ENCODE measurements at regions not wholly inside any gene's neighbourhood (a gene's known extent, or its start where the extent isn't known, plus 50 kb on each side); places are given as distances from the start of the nearest gene placed in this dataset.

GRCh38 chr7:115106316-115106715 lies 184.4 kb downstream of the MDFIC start:
- Histone ChIP-seq H3K36me3 (ENCODE audit: control insufficient read depth in 1 of 2, insufficient read depth in 2 of 2, low read length in 2 of 2) (no peaks in the 10 kb centered on the region), H3K9me3 (ENCODE audit: control insufficient read depth in 1 of 2, low read length in 2 of 2) (no peaks in the 10 kb centered on the region), H3K4me1 (ENCODE audit: control insufficient read depth in 1 of 2, insufficient read depth in 2 of 2, low read length in 2 of 2) (peaks cover 0 to 3% of the 10 kb centered on the region in 2 donors), H3K27me3 (ENCODE audit: low read depth, low read length) (no peaks in the 10 kb centered on the region), H3K4me3 (ENCODE audit: low read depth in 1 of 2, low read length in 2 of 2) (no peak overlapping the region), H3K27ac (ENCODE audit: low read length) (no peak overlapping the region)

GRCh38 chr7:115102738-115103137 lies 180.8 kb downstream of the MDFIC start:
- no peaks in the 10 kb centered on the region for H3K36me3 ChIP-seq (ENCODE audit: control insufficient read depth in 1 of 2, insufficient read depth in 2 of 2, low read length in 2 of 2)

DNA sequence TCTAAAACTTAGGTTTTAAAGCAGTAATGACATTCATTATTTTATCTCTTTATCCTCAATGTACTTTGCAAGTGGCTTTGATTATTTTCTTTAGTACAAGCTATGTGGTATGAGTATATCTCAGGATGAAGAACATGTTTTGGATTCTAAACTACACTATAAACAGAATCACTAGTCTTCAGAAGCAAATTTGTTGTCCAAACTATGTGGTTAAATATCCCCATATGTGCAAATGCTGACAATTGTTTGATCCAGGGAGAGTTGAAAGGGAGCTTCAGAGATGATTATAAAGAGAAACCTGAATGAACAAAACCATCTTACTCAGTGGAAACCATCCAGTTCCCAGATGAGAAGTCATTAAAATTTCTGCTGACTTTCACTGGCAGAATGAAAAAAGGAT lies 179.3 kb downstream of the MDFIC start:
- Histone ChIP-seq H3K36me3 (ENCODE audit: control insufficient read depth in 1 of 2, insufficient read depth in 2 of 2, low read length in 2 of 2) (no peaks in the 10 kb centered on the region), H3K9me3 (ENCODE audit: control insufficient read depth in 1 of 2, low read length in 2 of 2) (no peaks in the 10 kb centered on the region), H3K27ac (ENCODE audit: low read length) (no peak overlapping the region), H3K4me3 (ENCODE audit: low read depth in 1 of 2, low read length in 2 of 2) (no peak overlapping the region), H3K4me1 (ENCODE audit: control insufficient read depth in 1 of 2, insufficient read depth in 2 of 2, low read length in 2 of 2) (no peaks in the 10 kb centered on the region), H3K27me3 (ENCODE audit: low read depth, low read length) (no peaks in the 10 kb centered on the region)

More at GRCh38 chr7:115102738-115103137, 180.8 kb downstream of the MDFIC start:
- no peaks in the 10 kb centered on the region for H3K4me1 ChIP-seq (ENCODE audit: control insufficient read depth in 1 of 2, insufficient read depth in 2 of 2, low read length in 2 of 2)
- no peak overlapping the region for H3K4me3 ChIP-seq (ENCODE audit: low read depth in 1 of 2, low read length in 2 of 2)
- no peak overlapping the region for H3K27ac ChIP-seq (ENCODE audit: low read length)
- no peaks in the 10 kb centered on the region for H3K27me3 ChIP-seq (ENCODE audit: low read depth, low read length)
- H3K9me3 ChIP-seq (ENCODE audit: control insufficient read depth in 1 of 2, low read length in 2 of 2): no peaks in the 10 kb centered on the region

- Histone ChIP-seq H3K27me3 (ENCODE audit: low read depth, low read length) (no peaks in the 10 kb centered on the region), H3K4me1 (ENCODE audit: control insufficient read depth in 1 of 2, insufficient read depth in 2 of 2, low read length in 2 of 2) (no peaks in the 10 kb centered on the region), H3K9me3 (ENCODE audit: control insufficient read depth in 1 of 2, low read length in 2 of 2) (no peaks in the 10 kb centered on the region), H3K27ac (ENCODE audit: low read length) (no peak overlapping the region), H3K36me3 (ENCODE audit: control insufficient read depth in 1 of 2, insufficient read depth in 2 of 2, low read length in 2 of 2) (no peaks in the 10 kb centered on the region), H3K4me3 (ENCODE audit: low read depth in 1 of 2, low read length in 2 of 2) (no peak overlapping the region)
Measured at GRCh38 chr7:115099906-115100305, 178.0 kb downstream of the MDFIC start.

- H3K27me3 ChIP-seq (ENCODE audit: low read depth, low read length): no peaks in the 10 kb centered on the region
- H3K4me3 ChIP-seq (ENCODE audit: low read depth in 1 of 2, low read length in 2 of 2): no peak overlapping the region
- no peaks in the 10 kb centered on the region for H3K9me3 ChIP-seq (ENCODE audit: control insufficient read depth in 1 of 2, low read length in 2 of 2)
- H3K36me3 ChIP-seq (ENCODE audit: control insufficient read depth in 1 of 2, insufficient read depth in 2 of 2, low read length in 2 of 2): no peaks in the 10 kb centered on the region
- H3K27ac ChIP-seq (ENCODE audit: low read length): no peak overlapping the region
- H3K4me1 ChIP-seq (ENCODE audit: control insufficient read depth in 1 of 2, insufficient read depth in 2 of 2, low read length in 2 of 2): no peaks in the 10 kb centered on the region
Measured at GRCh38 chr7:115097175-115097671, 175.3 kb downstream of the MDFIC start.

GRCh38 chr7:115096262-115096661 lies 174.4 kb downstream of the MDFIC start:
- no peak overlapping the region for H3K4me3 ChIP-seq (ENCODE audit: low read depth in 1 of 2, low read length in 2 of 2)
- H3K27ac ChIP-seq (ENCODE audit: low read length): no peak overlapping the region
- H3K36me3 ChIP-seq (ENCODE audit: control insufficient read depth in 1 of 2, insufficient read depth in 2 of 2, low read length in 2 of 2): no peaks in the 10 kb centered on the region
- H3K4me1 ChIP-seq (ENCODE audit: control insufficient read depth in 1 of 2, insufficient read depth in 2 of 2, low read length in 2 of 2): no peaks in the 10 kb centered on the region
- no peaks in the 10 kb centered on the region for H3K9me3 ChIP-seq (ENCODE audit: control insufficient read depth in 1 of 2, low read length in 2 of 2)
- no peaks in the 10 kb centered on the region for H3K27me3 ChIP-seq (ENCODE audit: low read depth, low read length)

DNA sequence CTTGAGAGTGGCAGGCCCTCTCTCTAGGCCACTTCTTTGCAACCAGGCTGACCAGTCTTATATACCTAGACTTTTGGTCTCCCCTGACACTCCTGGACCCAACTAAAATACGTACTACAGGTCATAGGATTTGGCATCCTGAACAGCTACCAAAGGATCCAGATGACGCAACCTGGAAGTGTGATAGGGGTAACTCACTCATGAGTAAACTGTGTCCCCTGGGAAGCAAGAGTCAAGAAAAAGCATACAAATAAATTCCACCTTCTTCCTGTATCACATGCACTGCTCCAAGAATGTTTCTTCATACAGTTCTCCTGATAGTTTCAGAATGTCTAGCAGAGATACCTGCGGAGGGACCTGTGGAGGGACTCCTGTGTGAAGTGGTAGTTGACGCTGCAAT lies 172.3 kb downstream of the MDFIC start:
- Histone ChIP-seq H3K4me1 (ENCODE audit: control insufficient read depth in 1 of 2, insufficient read depth in 2 of 2, low read length in 2 of 2) (no peaks in the 10 kb centered on the region), H3K27ac (ENCODE audit: low read length) (no peak overlapping the region), H3K36me3 (ENCODE audit: control insufficient read depth in 1 of 2, insufficient read depth in 2 of 2, low read length in 2 of 2) (no peaks in the 10 kb centered on the region), H3K27me3 (ENCODE audit: low read depth, low read length) (no peaks in the 10 kb centered on the region), H3K4me3 (ENCODE audit: low read depth in 1 of 2, low read length in 2 of 2) (no peak overlapping the region), H3K9me3 (ENCODE audit: control insufficient read depth in 1 of 2, low read length in 2 of 2) (no peaks in the 10 kb centered on the region)

GRCh38 chr7:115088893-115089292 lies 167.0 kb downstream of the MDFIC start:
- Histone ChIP-seq H3K27me3 (ENCODE audit: low read depth, low read length) (no peaks in the 10 kb centered on the region), H3K4me3 (ENCODE audit: low read depth in 1 of 2, low read length in 2 of 2) (no peak overlapping the region), H3K4me1 (ENCODE audit: control insufficient read depth in 1 of 2, insufficient read depth in 2 of 2, low read length in 2 of 2) (peaks cover 0 to 5% of the 10 kb centered on the region in 2 donors), H3K9me3 (ENCODE audit: control insufficient read depth in 1 of 2, low read length in 2 of 2) (no peaks in the 10 kb centered on the region), H3K36me3 (ENCODE audit: control insufficient read depth in 1 of 2, insufficient read depth in 2 of 2, low read length in 2 of 2) (no peaks in the 10 kb centered on the region), H3K27ac (ENCODE audit: low read length) (no peak overlapping the region)

- H3K27ac ChIP-seq (ENCODE audit: low read length): no peak overlapping the region
- H3K4me1 ChIP-seq (ENCODE audit: control insufficient read depth in 1 of 2, insufficient read depth in 2 of 2, low read length in 2 of 2): peaks cover 0 to 5% of the 10 kb centered on the region in 2 donors
- H3K9me3 ChIP-seq (ENCODE audit: control insufficient read depth in 1 of 2, low read length in 2 of 2): no peaks in the 10 kb centered on the region
- no peaks in the 10 kb centered on the region for H3K27me3 ChIP-seq (ENCODE audit: low read depth, low read length)
- H3K36me3 ChIP-seq (ENCODE audit: control insufficient read depth in 1 of 2, insufficient read depth in 2 of 2, low read length in 2 of 2): no peaks in the 10 kb centered on the region
- H3K4me3 ChIP-seq (ENCODE audit: low read depth in 1 of 2, low read length in 2 of 2): no peak overlapping the region
Measured at GRCh38 chr7:115087437-115087836, 165.5 kb downstream of the MDFIC start.

DNA sequence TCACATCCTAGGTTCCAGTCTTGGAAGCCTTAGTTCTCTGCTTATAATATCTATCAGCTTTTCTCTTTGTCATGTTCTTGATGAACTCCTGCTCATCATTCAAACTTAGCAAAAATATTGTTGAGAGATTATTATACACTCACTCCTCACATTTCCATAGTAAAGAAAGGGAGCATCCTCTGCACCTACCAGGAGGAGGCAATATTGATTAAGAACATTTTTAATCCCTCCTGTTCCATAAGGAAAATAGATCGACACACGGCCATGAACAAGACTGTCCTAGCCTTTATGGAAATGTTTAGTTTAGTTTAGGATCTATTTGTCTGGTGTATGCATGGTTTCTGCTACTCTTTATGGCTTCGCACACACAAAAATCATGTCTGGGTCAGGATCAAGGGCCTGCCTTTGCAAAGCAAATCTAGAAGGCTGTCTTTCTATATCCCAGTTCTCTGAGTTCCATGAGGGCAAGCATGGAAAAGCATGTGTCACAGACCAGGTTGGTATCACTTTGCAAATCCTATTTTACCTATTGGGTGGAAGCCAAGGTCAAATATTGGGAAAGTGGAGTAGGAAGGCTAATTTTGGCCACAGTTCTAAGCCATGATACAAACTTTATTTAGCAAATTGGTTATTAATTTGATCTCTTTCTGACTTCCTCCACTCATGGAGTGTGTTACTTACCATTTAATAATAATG lies 164.4 kb downstream of the MDFIC start:
- H3K27me3 ChIP-seq (ENCODE audit: low read depth, low read length): no peaks in the 10 kb centered on the region
- H3K36me3 ChIP-seq (ENCODE audit: control insufficient read depth in 1 of 2, insufficient read depth in 2 of 2, low read length in 2 of 2): no peaks in the 10 kb centered on the region
- no peak overlapping the region for H3K27ac ChIP-seq (ENCODE audit: low read length)
- H3K4me3 ChIP-seq (ENCODE audit: low read depth in 1 of 2, low read length in 2 of 2): no peak overlapping the region
- H3K4me1 ChIP-seq (ENCODE audit: control insufficient read depth in 1 of 2, insufficient read depth in 2 of 2, low read length in 2 of 2): peaks cover 0 to 5% of the 10 kb centered on the region in 2 donors
- H3K9me3 ChIP-seq (ENCODE audit: control insufficient read depth in 1 of 2, low read length in 2 of 2): no peaks in the 10 kb centered on the region

GRCh38 chr7:115085421-115085820 lies 163.5 kb downstream of the MDFIC start:
- no peaks in the 10 kb centered on the region for H3K27me3 ChIP-seq (ENCODE audit: low read depth, low read length)
- no peak overlapping the region for H3K27ac ChIP-seq (ENCODE audit: low read length)
- peaks cover 0 to 5% of the 10 kb centered on the region in 2 donors for H3K4me1 ChIP-seq (ENCODE audit: control insufficient read depth in 1 of 2, insufficient read depth in 2 of 2, low read length in 2 of 2)
- H3K36me3 ChIP-seq (ENCODE audit: control insufficient read depth in 1 of 2, insufficient read depth in 2 of 2, low read length in 2 of 2): no peaks in the 10 kb centered on the region
- H3K4me3 ChIP-seq (ENCODE audit: low read depth in 1 of 2, low read length in 2 of 2): no peak overlapping the region
- H3K9me3 ChIP-seq (ENCODE audit: control insufficient read depth in 1 of 2, low read length in 2 of 2): no peaks in the 10 kb centered on the region

DNA sequence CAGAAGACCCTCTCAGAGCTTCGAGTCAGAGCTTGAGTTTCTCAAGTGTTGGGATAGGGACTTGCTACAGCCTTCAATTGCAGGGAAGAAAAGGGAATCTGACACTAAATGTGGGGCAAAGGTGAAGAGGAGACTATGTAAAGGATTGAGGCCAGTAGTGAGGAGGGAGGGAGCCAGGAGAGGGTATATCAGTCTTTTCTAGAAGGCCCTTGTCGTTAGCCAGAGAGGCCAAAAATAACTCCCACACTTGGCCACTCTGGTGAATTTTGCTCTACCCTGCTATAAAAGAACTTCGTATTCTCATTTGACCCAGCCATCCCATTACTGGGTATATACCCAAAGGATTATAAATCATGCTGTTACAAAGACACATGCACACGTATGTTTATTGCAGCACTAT lies 162.0 kb downstream of the MDFIC start:
- no peaks in the 10 kb centered on the region for H3K9me3 ChIP-seq (ENCODE audit: control insufficient read depth in 1 of 2, low read length in 2 of 2)
- H3K36me3 ChIP-seq (ENCODE audit: control insufficient read depth in 1 of 2, insufficient read depth in 2 of 2, low read length in 2 of 2): no peaks in the 10 kb centered on the region
- no peaks in the 10 kb centered on the region for H3K27me3 ChIP-seq (ENCODE audit: low read depth, low read length)
- peaks cover 0 to 5% of the 10 kb centered on the region in 2 donors for H3K4me1 ChIP-seq (ENCODE audit: control insufficient read depth in 1 of 2, insufficient read depth in 2 of 2, low read length in 2 of 2)
- no peak overlapping the region for H3K27ac ChIP-seq (ENCODE audit: low read length)
- no peak overlapping the region for H3K4me3 ChIP-seq (ENCODE audit: low read depth in 1 of 2, low read length in 2 of 2)

All from muscle layer of duodenum (tissue), 2 donors.